ENCODE measurements at regions not wholly inside any gene's neighbourhood (a gene's known extent, or its start where the extent isn't known, plus 50 kb on each side); places are given as distances from the start of the nearest gene placed in this dataset.

- no peak overlapping the region for H3K4me3 ChIP-seq (ENCODE audit: low read depth in 2 of 2, low read length in 2 of 2)
- no peak for TF ChIP-seq TCF7L2 (IDR thresholded peaks at IDR 0.05; ENCODE audit: low read depth, low read length)
- no peak for TF ChIP-seq REST (IDR thresholded peaks at IDR 0.05; ENCODE audit: insufficient read depth in 1 of 2, low read depth in 2 of 2, low read length in 1 of 2)
- TF ChIP-seq POLR2AphosphoS5 (IDR thresholded peaks at IDR 0.05; ENCODE audit: low read depth, low read length), result no peak
- no peak for TF ChIP-seq CTCF (IDR thresholded peaks at IDR 0.05)
- TF ChIP-seq SIN3A (IDR thresholded peaks at IDR 0.05; ENCODE audit: borderline replicate concordance, insufficient read depth, low read depth, low read length), result no peak
- intact Hi-C loops (cut with micrococcal nuclease; ENCODE audit: unreplicated experiment), result no loop called here
- DNase-seq (ENCODE audit: low read depth, low spot score), result no peak
- no peaks in the 10 kb centered on the region for H3K36me3 ChIP-seq (ENCODE audit: control insufficient read depth, insufficient read depth, low read length)
- ChIA-PET POLR2A (no interaction called here), CTCF (no interaction called here)
- no peaks in the 10 kb centered on the region for H3K27me3 ChIP-seq (ENCODE audit: control insufficient read depth, insufficient read depth, low read length)
- no peak overlapping the region for H3K27ac ChIP-seq (ENCODE audit: low read length)
- no peaks in the 10 kb centered on the region for H3K4me1 ChIP-seq (ENCODE audit: control insufficient read depth, insufficient read depth, low read length)
- no TSS peak for BruUV-seq (replicated peaks)
- ATAC-seq, result no peak
- no peaks in the 10 kb centered on the region for H3K9me3 ChIP-seq (ENCODE audit: control insufficient read depth, insufficient read depth, low read depth, low read length)
- in situ Hi-C loops (cut with HindIII; ENCODE audit: low pct_unique_long_range_greater_than_20kb, low sequenced_read_pairs), result no loop called here
Observed at GRCh38 chr4:106450249-106450648, 81.7 kb upstream of the GIMD1 start.

GRCh38 chr4:106444557-106444956 lies 76.0 kb upstream of the GIMD1 start:
- CTCF ChIA-PET, result no interaction called here
- ATAC-seq, result no peak

More at GRCh38 chr4:106444557-106444956, 76.0 kb upstream of the GIMD1 start:
- no TSS peak for BruUV-seq (replicated peaks)
- Histone ChIP-seq H3K4me1 (ENCODE audit: control insufficient read depth, insufficient read depth, low read length) (no peaks in the 10 kb centered on the region), H3K36me3 (ENCODE audit: control insufficient read depth, insufficient read depth, low read length) (no peaks in the 10 kb centered on the region), H3K27ac (ENCODE audit: low read length) (no peak overlapping the region), H3K9me3 (ENCODE audit: control insufficient read depth, insufficient read depth, low read depth, low read length) (no peaks in the 10 kb centered on the region), H3K27me3 (ENCODE audit: control insufficient read depth, insufficient read depth, low read length) (no peaks in the 10 kb centered on the region), H3K4me3 (ENCODE audit: low read depth in 2 of 2, low read length in 2 of 2) (no peak overlapping the region)
- DNase-seq (ENCODE audit: low read depth, low spot score), result no peak
- in situ Hi-C loops (cut with HindIII; ENCODE audit: low pct_unique_long_range_greater_than_20kb, low sequenced_read_pairs), result no loop called here
- TF ChIP-seq CTCF (IDR thresholded peaks at IDR 0.05), result no peak
- TF ChIP-seq POLR2AphosphoS5 (IDR thresholded peaks at IDR 0.05; ENCODE audit: low read depth, low read length), result no peak
- TF ChIP-seq REST (IDR thresholded peaks at IDR 0.05; ENCODE audit: insufficient read depth in 1 of 2, low read depth in 2 of 2, low read length in 1 of 2), result no peak
- no peak for TF ChIP-seq SIN3A (IDR thresholded peaks at IDR 0.05; ENCODE audit: borderline replicate concordance, insufficient read depth, low read depth, low read length)
- no peak for TF ChIP-seq TCF7L2 (IDR thresholded peaks at IDR 0.05; ENCODE audit: low read depth, low read length)
- POLR2A ChIA-PET, result no interaction called here
- intact Hi-C loops (cut with micrococcal nuclease; ENCODE audit: unreplicated experiment), result no loop called here

Data from Panc1 (cell line).